Osteocyte (in vitro differentiated cells): ENCODE measurements at regions not wholly inside any gene's neighbourhood (a gene's known extent, or its start where the extent isn't known, plus 50 kb on each side); places are given as distances from the start of the nearest gene placed in this dataset.

ENCODE experiments used
- DNase-seq: peaks from one replicate; pipeline ENCODE4 v3.0.0; 2021; ENCODE audit warnings: mixed read lengths; ENCODE audit not compliant: unreplicated experiment; ENCODE audit errors: extremely low spot score
- H3K27ac Mint-ChIP-seq: one replicate; pipeline ENCODE4 v1.8.0; 2021; ENCODE audit warnings: mild to moderate bottlenecking, mixed read lengths; ENCODE audit not compliant: unreplicated experiment
- H3K27me3 Mint-ChIP-seq: one replicate; pipeline ENCODE4 v1.8.0; 2021; ENCODE audit warnings: mixed read lengths; ENCODE audit not compliant: unreplicated experiment
- H3K36me3 Mint-ChIP-seq: one replicate; pipeline ENCODE4 v1.8.0; 2021; ENCODE audit warnings: mixed read lengths; ENCODE audit not compliant: unreplicated experiment
- H3K4me1 Mint-ChIP-seq: one replicate; pipeline ENCODE4 v1.8.0; 2021; ENCODE audit warnings: mixed read lengths; ENCODE audit not compliant: unreplicated experiment
- H3K4me3 Mint-ChIP-seq: one replicate; pipeline ENCODE4 v1.8.0; 2021; ENCODE audit warnings: mild to moderate bottlenecking, moderate library complexity, mixed read lengths; ENCODE audit not compliant: unreplicated experiment
- H3K9me3 Mint-ChIP-seq: one replicate; pipeline ENCODE4 v1.8.0; 2021; ENCODE audit warnings: mixed read lengths; ENCODE audit not compliant: unreplicated experiment
- CTCF ChIP-seq: fragments of 200-600 bp; sonication (generic); IDR thresholded peaks from 2 replicates; pipeline ENCODE4 v1.5.0; 2021; ENCODE audit warnings: antibody characterized with exemption, mild to moderate bottlenecking, moderate library complexity

DNA sequence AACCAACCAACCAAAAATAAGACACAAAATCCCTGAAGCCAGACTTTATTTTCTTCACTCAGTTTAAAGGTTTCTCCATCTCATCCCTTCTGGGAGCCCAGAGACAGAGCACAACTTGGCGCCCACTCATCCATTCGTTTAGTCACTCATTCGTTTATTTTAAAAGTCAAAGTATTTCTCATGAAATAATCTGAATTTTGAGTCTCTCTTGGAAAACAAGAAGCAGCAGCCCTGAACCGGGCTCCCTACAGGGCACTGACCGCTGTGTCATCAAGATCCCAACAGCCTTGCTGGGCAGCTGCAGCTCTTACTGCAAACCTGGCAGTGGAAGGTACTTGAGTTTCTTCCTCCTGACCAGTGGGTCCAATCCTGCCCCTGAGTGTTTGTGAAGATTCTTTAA lies 171.6 kb downstream of the THBS2 start:
- TF ChIP-seq CTCF, result no peak
- H3K4me1 Mint-ChIP-seq, result peaks cover 47% of the 10 kb centered on the region
- no peak for DNase-seq
- H3K9me3 Mint-ChIP-seq, result peaks cover 20% of the 10 kb centered on the region
- peaks cover 21% of the 10 kb centered on the region for H3K36me3 Mint-ChIP-seq
- peak overlapping the region; percentile 71 for H3K27ac Mint-ChIP-seq
- H3K27me3 Mint-ChIP-seq, result no peaks in the 10 kb centered on the region
- no peak overlapping the region for H3K4me3 Mint-ChIP-seq

DNA sequence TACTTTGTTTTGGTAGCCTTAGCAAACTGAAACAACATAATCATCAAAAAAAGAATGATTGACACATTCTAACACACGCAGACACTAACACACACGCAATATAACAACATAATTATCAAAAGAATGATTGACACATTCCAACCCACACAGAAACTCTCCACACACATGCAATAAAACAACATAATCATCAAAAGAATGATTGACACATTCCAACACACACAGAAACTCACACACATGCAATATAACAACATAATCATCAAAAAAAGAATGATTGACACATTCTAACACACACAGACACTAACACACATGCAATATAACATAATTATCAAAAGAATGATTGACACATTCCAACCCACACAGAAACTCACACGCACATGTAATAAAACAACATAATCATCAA lies 172.4 kb downstream of the THBS2 start:
- Mint-ChIP-seq H3K4me3 (no peak overlapping the region), H3K4me1 (peaks cover 45% of the 10 kb centered on the region), H3K9me3 (peaks cover 20% of the 10 kb centered on the region), H3K36me3 (peaks cover 21% of the 10 kb centered on the region), H3K27ac (peak overlapping the region; percentile 71), H3K27me3 (no peaks in the 10 kb centered on the region)
- TF ChIP-seq CTCF, result no peak
- no peak for DNase-seq

GRCh38 chr6:169079650-169080049 lies 174.0 kb downstream of the THBS2 start:
- H3K27ac Mint-ChIP-seq, result peak overlapping the region; percentile 19
- H3K4me1 Mint-ChIP-seq, result peaks cover 58% of the 10 kb centered on the region
- no peak for TF ChIP-seq CTCF
- peaks cover 19% of the 10 kb centered on the region for H3K9me3 Mint-ChIP-seq
- H3K27me3 Mint-ChIP-seq, result no peaks in the 10 kb centered on the region
- H3K4me3 Mint-ChIP-seq, result no peak overlapping the region
- H3K36me3 Mint-ChIP-seq, result peaks cover 20% of the 10 kb centered on the region
- no peak for DNase-seq

GRCh38 chr6:169078399-169079145 lies 175.1 kb downstream of the THBS2 start:
- DNase-seq, result no peak
- Mint-ChIP-seq H3K4me3 (no peak overlapping the region), H3K4me1 (peaks cover 61% of the 10 kb centered on the region), H3K9me3 (peaks cover 14% of the 10 kb centered on the region), H3K36me3 (peaks cover 9% of the 10 kb centered on the region), H3K27me3 (no peaks in the 10 kb centered on the region), H3K27ac (no peak overlapping the region)
- no peak for TF ChIP-seq CTCF

GRCh38 chr6:169075915-169076654 lies 177.6 kb downstream of the THBS2 start:
- H3K4me1 Mint-ChIP-seq, result peaks cover 70% of the 10 kb centered on the region
- no peaks in the 10 kb centered on the region for H3K27me3 Mint-ChIP-seq
- no peak for TF ChIP-seq CTCF
- no peak overlapping the region for H3K4me3 Mint-ChIP-seq
- H3K27ac Mint-ChIP-seq, result no peak overlapping the region
- peaks cover 3% of the 10 kb centered on the region for H3K36me3 Mint-ChIP-seq
- no peak for DNase-seq
- H3K9me3 Mint-ChIP-seq, result peaks cover 8% of the 10 kb centered on the region
